GM21619 (cell line): ENCODE measurements at regions not wholly inside any gene's neighbourhood (a gene's known extent, or its start where the extent isn't known, plus 50 kb on each side); places are given as distances from the start of the nearest gene placed in this dataset.

Experiments
- ATAC-seq: cut with Tn5 transposase; IDR thresholded peaks from one replicate; pipeline ENCODE4 v1.9.1; 2021; ENCODE audit not compliant: unreplicated experiment

DNA sequence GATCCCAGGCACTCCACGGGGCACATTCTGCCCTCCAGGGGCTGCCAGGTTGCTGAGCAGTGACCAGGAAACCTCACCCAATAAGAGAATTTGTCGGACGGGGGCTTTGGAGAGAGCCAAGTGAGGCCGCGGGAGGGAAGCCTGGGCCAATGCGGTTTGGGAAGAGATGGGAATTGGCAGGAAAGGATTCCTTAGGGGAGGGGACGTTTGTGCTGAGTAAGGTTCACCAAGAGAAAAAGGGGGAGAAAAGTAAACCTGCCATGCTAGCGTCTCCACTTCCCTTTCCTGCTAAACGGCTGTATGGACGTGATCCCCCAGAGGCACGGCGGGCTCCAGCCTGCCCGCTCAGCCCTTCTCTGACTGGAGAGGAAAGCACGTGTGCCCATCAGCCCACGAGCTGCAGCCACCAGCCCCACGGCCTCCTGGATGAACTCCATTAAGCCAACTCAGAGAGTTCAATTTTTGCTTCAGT is 194.4 kb upstream of the ID2 start:
- peak; percentile 16 for ATAC-seq

DNA sequence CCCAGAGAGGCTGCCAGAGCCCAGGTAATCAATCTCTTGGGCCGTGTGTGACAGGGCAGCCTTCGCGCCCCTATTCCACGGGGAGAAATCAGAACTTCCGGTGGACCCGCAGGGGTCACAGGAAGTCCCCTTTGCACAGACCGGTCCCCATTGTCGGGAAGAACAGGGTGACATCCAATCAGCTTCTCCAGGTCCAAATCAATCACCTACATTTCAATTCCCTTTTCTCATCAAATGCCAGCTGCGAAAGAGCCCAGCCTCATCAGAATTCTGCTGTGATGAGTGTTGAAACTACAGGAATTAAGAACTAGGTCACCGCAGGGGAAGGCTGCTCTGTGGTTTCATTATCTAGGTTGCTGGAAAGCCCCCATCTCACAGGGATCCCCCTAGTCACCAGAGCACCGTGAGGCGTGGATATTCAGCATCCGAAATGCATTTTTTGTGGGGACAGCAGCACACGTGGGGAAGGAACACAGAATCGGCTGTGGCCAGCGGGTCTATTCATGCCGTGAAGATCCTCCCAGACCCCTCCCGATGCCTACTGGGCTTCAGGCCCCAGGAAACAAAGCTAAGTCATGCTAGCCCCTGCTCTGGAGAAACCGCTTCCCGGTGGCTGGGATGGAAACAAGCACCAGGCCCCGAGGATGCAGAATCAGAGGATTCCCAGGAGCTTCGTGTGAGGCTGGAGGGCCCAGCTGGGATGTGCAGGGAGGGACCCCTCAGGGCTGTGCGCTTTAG is 193.7 kb upstream of the ID2 start:
- peak; percentile 71 for ATAC-seq

- ATAC-seq: no peak
Observed at GRCh38 chr2:8489221-8489620, 192.6 kb upstream of the ID2 start.

GRCh38 chr2:8489751-8490150 is 192.1 kb upstream of the ID2 start:
- ATAC-seq: no peak

DNA sequence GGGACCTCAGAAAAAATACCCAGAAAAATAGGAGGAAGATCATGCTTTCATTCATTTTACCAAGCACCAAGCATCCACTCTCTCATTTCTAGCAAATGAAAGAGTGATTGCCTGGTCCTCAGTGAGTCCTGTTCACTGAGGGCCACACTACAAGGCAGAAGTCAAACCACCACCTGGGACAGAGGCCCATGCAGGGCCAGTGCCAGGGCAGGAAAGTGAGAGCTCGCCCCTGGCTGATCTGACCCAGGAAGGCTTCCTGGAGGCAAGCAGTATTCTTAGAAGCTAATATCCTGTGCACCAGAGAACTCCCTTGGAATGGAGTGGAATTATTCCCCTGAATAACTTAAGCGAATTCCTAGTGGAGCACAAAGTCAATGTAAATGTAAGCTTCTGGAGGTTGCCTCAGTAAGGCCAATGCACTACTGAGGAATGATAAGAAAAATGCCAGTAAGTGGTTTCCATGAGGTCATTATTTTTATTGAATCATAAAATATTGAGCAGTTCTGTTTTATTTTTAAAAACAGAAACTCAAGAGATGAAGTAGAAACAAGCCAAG is 191.6 kb upstream of the ID2 start:
- no peak for ATAC-seq

GRCh38 chr2:8491296-8492027 is 190.4 kb upstream of the ID2 start:
- ATAC-seq: no peak

DNA sequence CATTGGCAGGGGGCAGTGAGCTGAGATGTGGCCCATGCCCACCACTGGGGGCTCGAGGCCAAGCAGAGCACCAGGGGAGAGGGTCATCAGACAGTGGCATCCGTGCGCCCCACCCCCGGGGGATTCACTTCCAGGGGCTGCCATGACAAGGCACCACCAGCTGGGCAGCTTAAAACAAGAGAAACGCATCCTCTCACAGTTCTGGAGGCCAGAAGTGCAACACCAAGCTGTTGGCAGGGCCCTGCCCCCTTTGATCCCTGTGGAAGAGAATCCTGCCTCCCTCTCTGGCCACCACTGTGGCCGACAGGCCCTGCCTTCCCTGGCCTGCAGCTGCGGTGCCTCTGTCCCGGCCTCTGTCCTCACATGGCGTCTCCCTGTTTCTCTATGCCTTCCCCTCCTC is 187.7 kb upstream of the ID2 start:
- ATAC-seq: no peak

DNA sequence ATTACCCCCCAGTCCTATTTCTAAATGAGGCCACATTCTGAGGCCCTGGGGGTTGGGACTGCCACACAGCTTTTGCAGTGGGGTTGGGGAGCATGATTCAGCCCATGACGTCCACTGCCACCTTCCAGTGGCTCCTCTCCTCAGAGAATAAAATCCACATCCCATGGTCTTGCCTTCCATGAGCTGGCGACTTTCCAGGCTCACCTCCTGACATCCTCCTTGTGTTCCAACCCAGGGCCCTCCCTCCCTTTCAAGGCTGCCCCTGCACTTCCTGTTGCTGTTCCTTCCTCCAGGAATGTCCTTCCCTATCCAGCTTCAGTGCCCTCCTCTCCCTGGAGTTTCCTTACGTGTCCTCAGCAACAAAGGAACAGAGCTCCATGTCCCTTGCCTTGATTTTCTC is 187.3 kb upstream of the ID2 start:
- ATAC-seq: no peak

GRCh38 chr2:8495189-8495989 is 186.5 kb upstream of the ID2 start:
- no peak for ATAC-seq

DNA sequence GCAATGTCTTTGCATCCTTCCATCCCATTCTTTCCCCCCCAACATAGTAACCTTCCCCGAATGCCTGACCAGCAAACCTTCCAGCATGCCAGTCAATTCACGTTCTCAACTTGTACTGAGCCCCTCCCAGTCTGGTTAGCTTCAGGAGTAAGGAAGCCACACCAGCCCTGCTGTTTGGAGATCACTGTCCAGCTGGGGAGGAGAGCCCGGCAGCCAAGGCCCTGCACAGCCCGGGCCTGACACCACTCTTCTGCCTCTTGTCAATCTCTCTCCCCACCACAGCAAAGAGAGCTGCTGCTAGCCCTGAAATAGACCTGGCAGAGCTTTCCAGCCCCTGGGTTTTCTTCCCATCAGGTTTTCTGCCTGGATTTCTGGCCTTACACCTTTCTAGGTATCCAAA is 185.8 kb upstream of the ID2 start:
- ATAC-seq: no peak

DNA sequence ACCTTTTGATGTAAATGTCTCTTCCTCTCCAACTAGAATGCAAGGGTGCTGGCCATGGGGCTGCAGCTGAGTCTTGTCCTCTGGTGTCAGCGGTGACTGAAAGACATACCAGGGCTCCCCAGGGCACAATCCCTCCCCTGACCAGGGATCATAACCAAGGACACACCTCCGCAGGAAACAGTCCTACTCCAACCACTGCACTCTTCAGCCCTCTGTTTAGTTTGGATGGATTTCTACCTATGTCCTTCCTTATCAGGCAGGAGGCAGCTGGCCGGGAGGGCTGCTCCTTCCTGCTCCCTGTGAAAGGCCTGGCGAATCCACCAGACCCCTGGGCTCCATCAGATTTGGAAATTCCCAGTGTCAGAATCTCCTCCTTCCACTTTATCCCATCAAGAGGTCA is 185.2 kb upstream of the ID2 start:
- no peak for ATAC-seq

GRCh38 chr2:8498994-8499393 is 182.9 kb upstream of the ID2 start:
- no peak for ATAC-seq

GRCh38 chr2:8500124-8501054 is 181.5 kb upstream of the ID2 start:
- no peak for ATAC-seq

- no peak for ATAC-seq
Observed at GRCh38 chr2:8501061-8501720, 180.7 kb upstream of the ID2 start.

GRCh38 chr2:8502316-8502715 is 179.5 kb upstream of the ID2 start:
- no peak for ATAC-seq

- no peak for ATAC-seq
Observed at GRCh38 chr2:8505311-8505920, 176.4 kb upstream of the ID2 start.

DNA sequence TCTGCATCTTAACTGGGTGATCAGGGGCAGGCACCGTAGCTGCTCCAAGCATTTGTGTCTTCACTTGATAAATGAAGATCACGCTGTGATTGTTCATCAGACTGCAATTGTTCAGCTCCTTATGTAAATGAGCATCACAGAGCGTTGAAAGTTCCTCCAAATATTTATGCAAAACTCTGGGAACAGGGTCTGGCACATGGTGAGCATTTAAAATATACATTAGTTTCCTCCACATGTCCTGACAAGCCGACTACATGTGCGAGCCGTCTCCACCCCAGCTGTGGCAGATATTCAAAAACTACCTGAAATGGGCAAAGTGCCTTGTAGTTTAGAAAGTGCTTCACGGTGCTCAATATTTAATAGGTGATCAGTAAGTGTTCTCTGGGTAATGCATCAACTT is 175.1 kb upstream of the ID2 start:
- no peak for ATAC-seq

- no peak for ATAC-seq
Observed at GRCh38 chr2:8508766-8509165, 173.1 kb upstream of the ID2 start.

DNA sequence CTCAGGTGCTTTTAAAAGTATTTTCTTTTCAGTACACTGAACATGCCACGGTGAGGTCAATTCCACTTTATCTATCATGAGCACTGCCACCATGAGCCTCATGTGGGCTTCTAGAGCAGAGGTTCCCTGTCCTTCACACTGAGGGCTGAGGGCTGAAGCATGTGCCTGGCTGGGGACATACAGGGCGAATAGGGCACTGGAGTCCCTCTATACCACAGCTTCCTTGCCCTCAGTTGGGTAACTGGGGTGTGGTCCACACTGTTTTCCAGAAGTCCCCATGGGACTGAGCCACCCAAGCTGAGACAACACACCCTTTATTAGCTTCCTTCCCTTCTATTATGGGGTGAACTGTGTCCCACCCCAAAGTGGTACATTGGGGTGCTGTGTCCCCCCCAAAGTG is 172.2 kb upstream of the ID2 start:
- ATAC-seq: no peak
